Right lung (tissue), 2 donors: ENCODE measurements at regions not wholly inside any gene's neighbourhood (a gene's known extent, or its start where the extent isn't known, plus 50 kb on each side); places are given as distances from the start of the nearest gene placed in this dataset.

Experiments
- DNase-seq, 2 donors: peaks; one replicate each; pipeline ENCODE4 v3.0.0-alpha.2; 2013

DNA sequence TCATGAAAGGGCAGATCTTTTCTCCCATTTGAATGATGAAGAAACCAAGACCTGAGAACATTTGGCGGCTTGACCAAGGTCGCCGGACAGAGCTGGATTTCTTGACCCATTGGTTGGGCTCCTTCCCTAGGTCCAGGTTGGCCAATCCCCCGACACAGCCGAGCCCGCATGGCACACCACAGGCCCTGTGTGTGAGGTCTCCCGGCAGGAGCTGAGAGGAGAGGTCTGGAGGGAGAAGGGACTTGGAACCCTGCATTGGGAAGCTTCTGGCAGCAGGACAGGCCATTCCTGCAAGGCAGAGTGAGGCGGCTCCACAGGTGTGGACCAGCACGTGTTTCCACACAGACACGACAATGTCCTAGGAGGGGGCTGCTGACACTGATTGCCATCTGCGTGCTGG, 98.6 kb upstream of the THY1 start:
- no peak for DNase-seq

DNA sequence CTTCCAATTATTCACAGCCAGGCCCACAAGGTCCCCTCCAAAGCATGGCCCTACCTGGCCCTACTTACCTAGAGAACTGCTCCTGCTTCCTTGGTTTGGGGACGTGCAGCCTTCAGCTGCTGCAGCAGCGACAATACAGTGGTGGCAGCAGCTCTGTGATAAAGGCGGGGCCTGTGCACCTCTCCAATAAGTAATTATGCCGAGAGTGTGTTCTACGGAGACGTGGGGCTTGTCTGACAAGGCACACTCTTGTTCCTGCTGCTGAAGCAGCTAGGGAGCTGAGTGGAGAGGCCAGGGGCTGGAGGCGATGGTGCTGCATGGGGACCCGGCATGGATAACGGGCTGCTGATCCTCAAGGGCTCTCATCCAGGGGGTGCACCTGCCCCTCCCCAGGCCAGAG, 98.0 kb upstream of the THY1 start:
- DNase-seq: no peak

DNA sequence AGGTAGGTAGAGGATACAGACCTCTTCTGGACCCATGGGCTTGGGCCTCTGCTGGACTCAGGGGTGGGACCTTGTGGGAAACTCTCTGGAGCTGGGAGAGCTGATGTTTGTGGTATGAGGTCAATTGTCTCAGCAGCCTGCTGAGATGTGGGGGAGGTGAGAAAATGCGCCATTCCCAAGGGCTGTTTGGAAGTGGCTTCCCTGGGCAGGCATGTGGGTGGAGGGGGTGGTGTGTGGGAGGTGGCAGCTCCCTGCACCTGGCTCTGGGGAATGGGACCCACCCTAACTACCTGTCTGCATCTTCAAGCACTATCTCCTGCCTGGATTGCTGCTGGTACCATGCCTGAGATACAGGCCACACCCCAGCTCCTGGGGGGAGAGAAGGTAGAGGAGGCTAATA, 97.4 kb upstream of the THY1 start:
- DNase-seq: no peak

DNA sequence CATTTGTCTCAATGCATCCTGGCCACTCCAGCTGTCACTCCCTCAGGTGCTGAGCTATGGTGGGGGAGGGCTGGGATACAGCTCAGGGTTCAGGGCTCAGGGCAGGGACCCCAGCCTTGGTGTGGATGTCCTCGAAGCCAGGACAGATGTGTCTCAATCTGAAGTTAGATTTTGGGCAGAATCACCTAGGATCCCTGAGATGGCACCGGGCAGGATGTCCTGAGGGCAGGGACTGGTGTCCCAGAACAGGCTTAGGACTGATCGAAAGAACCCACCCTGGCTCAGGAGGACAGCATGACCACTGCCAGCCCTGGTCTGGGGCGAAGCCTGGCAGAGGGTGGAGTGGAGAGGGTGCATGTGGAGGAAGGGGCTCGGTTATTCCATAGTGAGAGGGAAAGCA, 96.8 kb upstream of the THY1 start:
- no peak for DNase-seq

DNA sequence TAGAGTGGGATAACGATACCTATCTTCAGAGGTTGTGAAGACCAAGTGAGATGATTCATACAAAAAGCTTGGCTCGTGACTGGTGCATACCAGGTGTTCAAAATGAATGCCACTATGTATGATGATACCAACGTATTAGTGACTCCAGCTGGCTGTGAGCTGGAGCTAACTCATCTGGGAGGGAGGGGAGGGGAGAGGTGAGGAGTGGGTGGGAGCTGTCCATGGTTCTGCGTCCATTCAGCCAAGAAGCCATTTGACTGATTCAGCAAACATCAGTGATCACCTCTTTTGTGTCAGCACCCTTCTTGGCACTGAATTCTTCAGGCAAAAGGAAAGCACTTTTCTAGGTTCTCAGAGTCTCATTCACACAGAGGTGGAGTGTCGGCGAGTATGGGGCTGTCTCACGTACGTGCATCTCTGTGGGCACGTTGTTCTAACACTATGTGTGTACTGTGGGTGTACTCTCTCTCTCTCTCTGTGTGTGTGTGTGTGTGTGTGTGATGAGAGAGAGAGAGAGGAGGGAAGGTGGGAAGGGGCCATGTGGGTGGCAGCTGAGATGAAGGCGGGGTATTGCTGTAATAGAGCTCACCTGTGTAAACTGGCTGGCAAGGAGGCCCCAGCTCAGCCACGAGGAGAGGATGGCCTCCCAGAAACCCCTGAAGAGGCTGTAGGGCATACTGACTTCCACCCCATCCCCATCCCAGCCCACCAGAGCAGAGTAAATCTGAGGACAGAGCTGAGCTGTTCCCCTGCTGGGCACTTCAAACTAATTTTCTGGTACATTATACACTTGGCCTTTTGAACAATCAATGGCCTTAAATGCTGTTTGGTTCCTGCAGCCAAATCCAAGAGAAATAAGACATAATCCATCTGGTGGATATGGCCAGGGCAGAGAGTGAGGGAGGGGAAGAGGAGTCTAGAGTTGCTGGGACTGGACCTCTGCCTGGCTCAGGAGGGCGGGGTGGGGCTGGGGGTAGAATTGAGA, 96.1 kb upstream of the THY1 start:
- DNase-seq: peak; percentile 36 to 46

DNA sequence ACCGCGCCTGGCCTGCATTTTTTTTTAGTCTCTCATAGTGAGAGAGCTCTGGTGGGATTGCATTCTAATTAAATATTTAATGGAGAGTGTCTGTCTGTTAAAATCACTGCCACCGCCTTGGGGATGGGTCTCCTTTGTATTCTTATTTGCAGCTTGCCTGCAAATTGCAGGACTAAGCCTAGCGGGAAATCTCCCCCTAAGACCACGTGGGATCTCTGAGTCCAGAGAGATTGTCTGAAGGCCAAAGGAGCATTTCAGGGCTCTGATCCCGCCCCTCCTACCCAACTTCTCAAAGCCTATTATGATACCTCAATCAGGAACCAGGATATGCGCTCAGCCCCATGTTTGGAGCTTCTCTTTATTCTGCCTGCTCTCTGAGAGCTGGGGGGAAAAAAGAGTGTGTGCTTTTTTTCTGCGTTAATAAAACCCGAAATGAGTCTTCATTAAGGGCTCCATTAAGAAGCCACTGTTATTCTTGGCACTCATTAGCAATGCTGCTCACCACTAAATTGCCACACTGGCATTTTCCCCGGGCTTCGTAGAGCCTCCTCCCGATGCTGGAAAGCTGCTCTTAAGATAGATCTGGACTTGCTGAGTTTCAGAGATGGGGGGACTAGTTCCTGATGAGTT, 92.9 kb upstream of the THY1 start:
- no peak for DNase-seq

DNA sequence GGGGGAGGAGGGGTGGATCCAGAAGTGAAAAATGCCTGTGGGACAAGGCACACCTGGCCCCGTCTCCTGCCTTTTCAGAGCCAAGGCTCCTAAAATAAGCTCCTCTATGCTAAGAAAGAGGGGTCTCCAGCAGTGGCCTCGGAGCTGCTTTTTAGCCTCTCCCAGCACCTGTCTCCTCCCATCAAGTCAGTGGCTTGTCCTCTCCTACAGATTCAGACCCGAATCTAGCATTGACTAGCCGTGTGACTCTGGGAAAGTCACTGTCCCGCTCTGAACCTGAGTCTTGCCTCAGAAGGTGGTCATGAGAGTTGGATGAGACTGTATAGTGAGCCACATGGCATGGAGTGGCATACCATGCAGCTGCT, 90.8 kb upstream of the THY1 start:
- DNase-seq: no peak

DNA sequence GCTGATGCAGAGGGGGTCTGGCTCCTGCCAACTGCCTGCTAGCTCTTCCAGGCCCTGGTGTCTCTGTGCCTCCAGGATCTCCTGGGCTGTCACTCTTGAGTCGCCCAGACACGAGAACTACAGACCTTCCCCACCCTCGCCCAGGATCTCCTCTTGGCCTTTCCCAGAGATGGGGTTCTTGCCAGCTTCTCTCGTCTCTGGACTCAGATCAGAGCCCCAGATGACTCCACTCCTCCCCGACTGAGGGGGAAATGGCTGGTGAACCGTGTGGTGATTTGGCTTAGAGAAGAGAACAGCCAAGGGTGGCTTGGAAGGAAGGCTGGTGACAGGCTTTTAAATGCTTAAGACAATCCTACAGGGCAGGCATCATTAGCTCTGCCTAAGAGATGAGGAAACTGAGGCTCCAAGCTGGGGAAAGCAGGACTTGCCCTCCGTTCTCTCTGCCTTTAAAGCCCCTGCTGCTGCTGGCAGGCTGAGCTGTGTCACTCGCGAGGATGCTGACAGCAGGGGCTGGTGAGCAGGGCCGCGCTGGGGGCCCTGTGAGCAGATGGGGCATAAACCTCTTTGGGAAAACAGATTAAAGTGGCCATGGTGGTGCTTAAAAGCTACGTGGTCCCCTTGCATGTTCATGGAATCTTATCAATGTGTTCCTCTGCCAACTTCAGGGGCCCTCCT, 90.3 kb upstream of the THY1 start:
- DNase-seq: no peak

DNA sequence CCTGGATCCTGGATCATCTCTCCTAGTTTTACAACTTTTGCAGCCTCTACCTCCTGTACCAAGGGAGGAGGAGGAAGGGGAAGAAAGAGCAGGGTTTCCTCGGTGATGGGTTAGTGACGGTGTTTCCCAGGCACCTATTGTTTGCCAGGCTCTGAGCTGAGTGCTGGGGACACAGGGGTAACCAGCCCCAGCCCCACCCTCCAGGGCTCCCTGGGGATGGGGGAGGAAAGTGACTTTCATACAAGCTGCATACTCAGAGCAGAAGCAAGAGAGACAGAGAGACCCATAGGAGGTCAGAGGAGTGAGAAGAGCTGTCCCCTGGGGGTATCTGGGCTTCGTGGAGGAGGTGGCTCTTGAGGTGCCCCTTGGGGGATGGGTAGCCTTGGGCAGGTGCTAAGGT, 89.4 kb upstream of the THY1 start:
- no peak for DNase-seq

DNA sequence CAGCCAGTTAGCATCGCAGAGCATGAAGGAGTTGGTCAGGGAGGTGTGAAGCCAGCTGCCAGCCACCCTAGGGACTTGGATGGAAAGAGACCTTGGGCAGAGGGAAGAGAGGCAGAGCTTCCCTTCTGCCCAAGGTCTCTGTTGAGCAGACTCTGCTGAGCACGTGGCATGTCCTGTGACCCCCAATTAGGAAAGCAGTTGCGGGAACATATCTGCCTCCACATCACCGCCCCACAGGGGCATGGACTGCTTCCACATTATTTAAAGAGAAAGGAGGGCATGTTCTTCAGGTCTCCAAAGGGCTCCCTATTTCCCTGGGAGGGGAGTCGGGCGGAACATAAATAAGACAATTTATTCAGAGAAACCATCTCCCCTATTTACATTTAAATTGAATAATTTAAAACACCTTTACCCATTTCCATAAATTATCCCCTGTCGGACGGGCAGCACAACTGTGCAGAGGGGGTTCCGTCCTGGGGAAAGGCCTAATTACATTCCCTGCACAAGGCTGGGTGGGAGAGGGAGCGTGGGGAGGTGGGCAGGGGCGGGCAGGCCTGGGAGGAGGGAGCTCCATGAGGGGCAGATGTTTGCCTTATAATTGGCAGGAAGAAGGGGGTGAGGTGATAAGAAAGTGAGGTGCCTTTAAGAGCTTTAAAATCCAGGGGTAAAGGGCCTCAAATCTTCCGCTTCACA, 88.8 kb upstream of the THY1 start:
- DNase-seq: no peak

DNA sequence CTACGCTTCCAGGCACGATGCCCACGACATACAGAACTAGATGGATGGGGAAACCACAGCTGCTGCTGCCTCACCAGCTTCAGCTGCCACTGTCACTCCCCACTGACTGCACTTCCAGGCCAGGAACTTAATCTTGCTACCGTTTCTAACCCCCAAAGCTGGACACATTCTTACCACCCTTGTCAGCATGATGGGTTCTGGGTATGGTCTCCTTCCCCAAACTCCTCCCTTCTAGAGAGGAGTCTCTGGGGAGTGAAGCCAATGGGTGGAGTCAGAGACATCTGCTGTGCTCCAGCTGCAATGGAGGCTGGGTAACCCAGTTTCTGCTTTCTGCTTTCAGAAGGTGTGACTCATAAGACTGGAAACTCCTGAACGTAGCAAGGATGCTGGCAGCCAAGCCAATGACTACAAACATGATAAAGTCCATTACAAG, 87.0 kb upstream of the THY1 start:
- DNase-seq: no peak

DNA sequence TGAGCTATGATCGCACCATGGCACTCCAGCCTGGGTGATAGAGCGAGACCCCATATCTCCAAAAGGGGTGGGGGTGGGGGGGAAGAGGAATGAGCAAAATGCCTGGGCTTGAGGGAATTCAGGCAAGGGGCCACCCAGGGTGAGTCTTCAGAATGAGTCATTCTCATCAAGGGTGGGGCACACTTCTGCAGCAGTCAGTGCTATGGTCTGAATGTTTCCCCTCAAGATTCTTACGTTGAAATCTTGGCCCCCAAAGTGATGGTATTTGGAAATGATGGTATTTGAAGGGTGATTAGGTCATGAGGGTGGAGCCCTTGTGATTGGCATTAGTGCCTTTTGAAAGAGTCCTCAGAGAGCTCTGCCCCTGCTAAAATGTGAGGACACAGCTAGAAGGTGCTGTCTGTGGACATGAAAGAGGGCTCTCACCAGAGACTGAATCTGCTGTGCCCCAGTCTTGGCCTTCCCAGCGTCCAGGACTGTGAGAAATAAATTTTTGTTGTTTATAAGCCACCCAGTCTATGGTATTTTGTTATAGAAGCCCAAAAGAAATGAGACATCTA, 86.4 kb upstream of the THY1 start:
- no peak for DNase-seq

DNA sequence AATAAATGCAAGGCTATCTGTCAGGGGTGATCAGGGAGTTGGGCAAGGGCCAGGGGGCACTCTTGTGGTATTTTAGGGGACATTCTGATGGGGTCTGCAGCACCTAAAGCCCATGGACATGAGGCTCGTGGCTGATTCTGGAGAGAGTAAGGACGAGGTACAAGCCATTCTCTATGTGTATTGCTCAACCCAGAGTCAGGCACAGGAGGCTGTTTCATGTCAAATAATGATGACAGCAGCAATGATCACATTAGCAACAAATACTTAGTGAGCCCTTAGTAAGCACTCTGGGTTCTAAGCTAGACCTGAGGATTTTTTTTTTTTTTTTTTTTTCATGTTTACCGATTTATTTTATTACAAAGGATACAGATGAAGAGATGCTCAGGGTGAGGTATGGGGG, 83.5 kb upstream of the THY1 start:
- no peak for DNase-seq

DNA sequence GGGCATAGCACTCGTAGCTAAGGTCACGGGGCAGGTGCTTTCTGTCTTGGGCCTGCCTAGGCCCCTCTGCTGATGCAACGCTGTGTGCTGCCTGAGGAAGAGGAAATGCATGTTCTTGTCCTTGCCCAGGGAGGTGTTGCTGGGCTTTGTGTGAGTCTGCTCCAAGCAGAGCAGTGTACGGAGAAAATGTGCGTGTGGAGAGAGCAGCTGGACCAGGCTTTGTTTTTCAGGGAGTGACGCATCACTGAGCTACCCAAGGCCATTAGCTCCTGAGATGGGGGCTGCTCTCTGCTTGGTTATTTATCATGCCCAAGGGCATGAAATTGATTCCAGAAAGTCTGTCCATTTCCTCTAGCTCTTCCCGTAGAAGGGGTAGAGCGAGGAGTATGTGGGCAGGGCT, 82.9 kb upstream of the THY1 start:
- DNase-seq: no peak

DNA sequence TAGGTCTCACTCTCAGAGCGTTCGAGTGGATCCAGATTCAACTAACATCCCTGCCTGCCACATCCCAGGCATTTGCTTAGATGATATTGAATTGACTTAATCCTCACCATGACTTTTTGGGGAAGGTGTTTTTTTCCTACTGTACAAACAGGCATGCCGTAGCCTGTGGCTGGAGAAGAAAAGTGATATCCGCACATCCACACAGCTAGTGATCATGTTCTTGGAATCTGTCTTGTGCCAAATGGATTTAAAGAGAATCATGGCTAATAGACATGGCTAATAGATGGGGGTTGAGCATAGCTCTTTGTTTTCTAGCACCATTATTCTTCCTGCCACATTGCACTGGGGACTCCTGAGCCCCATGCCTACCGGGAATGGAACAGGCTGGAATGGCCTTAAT, 82.1 kb upstream of the THY1 start:
- DNase-seq: no peak

DNA sequence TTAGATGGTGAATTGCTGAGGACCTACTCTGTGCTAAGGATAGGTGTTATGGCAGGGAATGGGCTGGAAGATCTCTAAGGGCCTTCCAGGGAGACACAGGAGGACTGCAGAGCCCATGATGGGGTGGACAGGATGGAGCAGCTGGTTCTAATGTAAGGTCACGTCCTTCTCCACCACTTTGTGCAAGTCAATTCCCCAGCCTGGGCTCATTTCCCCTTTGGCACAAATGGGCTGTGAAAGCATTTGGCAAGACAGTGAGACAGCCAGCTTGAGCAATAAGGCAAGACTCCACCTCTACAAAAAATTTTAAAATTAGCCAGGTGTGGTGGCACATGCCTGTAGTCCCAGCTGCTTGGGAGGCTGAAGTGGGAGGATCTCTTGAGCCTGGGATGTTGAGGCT, 81.4 kb upstream of the THY1 start:
- DNase-seq: no peak

DNA sequence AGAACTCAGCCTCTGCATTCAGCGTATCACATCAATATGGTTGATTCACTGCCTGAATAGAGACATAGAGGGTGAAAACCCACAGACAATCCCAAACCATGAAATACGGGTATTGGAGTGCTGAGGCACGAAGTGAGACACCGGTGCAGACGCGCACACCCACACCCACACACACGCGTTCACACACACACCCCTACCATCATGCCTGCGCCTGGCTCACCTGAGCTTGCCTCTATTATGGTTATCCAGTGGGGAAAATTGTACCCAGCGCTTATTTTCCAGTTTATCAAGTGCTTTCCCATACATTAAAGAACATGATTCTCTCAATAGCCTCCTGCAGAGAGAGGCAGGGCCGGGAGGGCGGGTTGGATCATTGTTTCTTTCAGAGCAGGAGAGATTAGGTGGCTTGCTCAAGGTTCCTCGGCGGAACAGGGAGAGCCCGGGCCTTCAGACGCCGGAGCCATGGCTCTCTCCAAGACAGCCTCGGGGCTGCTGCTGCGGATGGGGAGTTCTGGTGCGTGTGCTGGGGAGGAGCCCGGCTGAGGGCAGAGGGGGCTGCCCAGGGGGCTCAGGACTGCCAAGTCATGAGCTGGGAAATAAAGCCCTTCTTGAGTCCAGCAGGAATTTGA, 78.9 kb upstream of the THY1 start:
- DNase-seq: no peak

DNA sequence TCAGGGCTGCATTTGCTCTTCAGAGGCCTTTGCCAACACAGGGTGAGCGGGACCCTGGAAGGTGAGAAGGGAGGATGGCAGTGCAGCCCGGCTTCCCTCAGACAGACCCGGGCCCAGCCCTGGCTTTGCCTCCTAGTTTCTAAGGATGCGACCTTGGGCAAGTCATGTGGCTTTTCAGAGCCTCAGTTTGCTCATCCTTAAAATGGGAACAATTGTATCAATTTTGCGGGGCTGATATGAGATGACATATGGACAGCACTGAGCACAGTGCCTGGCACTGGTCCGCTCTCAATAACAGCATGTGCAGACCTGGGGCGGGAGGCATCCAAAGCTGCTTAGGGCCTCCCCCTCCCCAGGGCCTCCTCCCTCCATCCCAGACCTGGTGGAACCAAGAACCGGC, 74.7 kb upstream of the THY1 start:
- DNase-seq: no peak

DNA sequence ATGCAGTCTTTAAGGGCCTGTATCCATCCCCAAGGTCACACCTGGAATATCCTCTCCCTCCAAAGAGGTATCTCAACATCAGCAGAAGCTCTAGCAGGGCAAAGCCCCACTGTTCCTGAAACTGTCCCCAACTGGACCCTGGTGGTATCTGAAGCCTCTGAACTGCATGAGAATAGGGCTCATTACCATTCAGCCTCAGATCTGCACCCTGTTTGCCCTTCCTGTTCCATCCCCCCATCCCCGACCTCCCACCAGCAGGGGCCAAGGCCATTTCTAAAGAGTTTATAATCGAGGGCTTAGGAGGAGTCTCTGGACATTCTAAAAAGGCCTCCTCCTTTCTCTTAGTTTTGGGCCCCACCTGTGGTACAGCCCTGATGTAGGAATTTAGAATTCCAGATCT, 74.0 kb upstream of the THY1 start:
- DNase-seq: no peak

DNA sequence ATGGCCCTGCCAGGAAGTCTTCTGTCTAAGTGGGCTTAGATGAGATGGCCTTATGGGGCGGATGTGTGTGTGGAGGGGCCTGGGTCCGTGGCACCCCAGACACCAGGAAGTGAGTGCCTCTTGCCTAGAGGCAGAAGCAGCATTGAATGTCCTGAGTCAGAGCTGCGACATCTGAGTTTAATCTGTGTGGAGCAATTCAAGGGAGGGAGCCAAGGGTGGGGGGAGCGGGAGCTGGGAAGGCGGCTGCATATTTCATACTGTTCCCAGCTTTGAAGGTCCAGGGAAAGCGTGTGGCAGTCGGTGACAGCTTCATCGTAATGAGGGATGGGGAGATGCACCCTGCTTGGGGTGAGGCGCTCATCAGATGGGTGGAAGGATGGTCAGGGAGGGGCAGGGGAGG, 73.5 kb upstream of the THY1 start:
- no peak for DNase-seq

DNA sequence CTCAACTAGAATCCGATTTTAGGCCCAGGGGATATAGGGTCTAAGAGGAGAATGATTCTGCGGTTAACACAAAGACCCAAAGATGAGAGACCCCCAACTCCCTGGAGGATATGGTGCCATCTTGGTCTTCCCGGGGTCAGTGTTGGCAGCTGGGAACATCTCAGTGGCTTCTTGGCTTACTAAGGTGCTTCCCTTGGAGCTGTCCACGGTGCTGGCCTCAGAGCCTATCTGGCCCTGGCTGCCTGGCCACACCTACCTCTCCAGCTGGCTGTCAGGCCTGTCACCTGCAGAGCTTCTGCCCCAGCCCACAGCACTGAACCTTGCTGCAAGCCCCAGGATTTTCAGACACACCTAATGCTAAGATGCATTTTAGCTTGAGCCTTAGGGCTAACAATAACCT, 70.7 kb upstream of the THY1 start:
- DNase-seq: peak in 1 of 2 donors; percentile 10
